ENCODE measurements at regions not wholly inside any gene's neighbourhood (a gene's known extent, or its start where the extent isn't known, plus 50 kb on each side); places are given as distances from the start of the nearest gene placed in this dataset.

DNA sequence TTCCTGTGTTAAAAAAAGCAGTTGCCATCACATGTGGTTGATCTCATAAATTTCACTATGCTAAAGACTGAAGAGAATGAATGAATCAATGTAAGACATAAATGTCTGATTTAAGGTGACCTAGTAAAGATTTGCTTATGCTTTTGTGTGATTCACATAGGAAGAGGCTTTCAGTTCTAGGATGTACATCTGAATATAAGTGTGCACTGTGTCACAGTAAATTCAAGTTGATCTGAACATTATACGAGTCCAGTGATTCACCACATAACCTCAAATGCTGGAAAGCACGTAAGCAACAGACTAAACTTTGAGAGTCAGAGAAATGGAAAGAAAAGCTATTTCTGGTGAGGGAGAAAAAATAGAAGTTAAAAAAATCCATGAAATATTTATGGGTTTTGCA lies 567.9 kb downstream of the EPHA5 start:
- no peak for DNase-seq

DNA sequence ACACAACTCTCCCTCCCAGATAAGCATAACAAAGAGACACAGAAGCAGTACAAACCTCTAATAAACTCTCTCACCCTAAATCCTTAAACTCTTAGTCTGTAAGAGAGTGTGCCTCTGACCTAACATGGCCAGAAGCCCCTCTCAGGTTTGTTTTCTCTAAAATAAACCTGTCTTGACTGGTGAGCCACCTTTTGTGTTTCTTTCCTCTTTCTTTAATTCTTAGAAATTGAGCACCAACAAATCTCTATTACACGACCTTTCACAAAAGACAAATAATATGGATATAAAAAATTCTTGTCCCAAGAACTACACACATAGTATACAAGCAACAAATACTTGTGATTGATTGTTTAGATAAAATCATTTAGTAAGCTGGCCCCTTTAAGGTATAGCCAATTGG lies 573.7 kb downstream of the EPHA5 start:
- DNase-seq, result no peak

- DNase-seq, result no peak
Measured at GRCh38 chr4:65089666-65090065, 580.6 kb downstream of the EPHA5 start.

- no peak for DNase-seq
Measured at GRCh38 chr4:65083076-65083475, 587.2 kb downstream of the EPHA5 start.

- no peak for DNase-seq
Measured at GRCh38 chr4:65071564-65071963, 598.7 kb downstream of the EPHA5 start.

GRCh38 chr4:65069177-65069576 lies 601.1 kb downstream of the EPHA5 start:
- DNase-seq, result no peak

DNA sequence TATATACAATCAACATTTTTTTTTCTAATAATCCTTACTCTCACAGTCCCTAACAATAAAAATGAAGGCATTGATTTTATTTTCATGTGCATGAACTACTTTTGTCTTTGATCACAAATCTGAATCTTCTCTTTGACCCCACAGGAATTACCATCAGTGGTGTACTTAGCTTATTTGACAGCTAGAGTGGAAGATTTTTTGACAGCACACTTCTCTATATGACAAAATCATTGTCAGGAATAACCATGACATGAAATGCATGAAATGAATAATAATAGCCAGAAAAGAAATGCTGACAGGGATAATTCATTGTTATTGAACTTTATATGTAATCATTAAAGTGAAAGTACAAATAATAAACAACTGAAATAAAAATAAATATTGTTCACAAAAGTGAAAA lies 604.2 kb downstream of the EPHA5 start:
- no peak for DNase-seq

DNA sequence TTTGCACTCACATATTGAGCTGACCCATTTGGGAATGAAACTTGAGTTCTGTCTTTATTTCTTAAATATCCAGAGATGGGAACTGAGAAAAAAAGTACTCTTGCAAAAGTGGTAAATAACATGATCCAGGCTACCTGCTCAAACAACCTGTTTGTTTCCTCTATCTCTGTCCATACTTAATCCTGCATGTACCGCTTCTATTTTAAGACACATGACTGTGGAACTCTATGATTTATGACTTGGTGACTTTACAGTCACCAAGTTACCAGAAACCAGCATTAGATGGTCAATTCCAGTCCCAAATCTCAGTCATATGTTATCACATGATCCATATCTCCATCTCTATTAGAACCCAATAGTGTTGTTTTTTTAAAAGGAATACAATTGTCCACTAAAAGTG lies 606.7 kb downstream of the EPHA5 start:
- DNase-seq, result no peak

- no peak for DNase-seq
Measured at GRCh38 chr4:65050786-65051185, 619.5 kb downstream of the EPHA5 start.

GRCh38 chr4:65046192-65047133 lies 623.8 kb downstream of the EPHA5 start:
- DNase-seq, result no peak

- no peak for DNase-seq
Measured at GRCh38 chr4:65033899-65034298, 624.6 kb upstream of the TECRL start.

GRCh38 chr4:65028592-65028991 lies 619.3 kb upstream of the TECRL start:
- no peak for DNase-seq

DNA sequence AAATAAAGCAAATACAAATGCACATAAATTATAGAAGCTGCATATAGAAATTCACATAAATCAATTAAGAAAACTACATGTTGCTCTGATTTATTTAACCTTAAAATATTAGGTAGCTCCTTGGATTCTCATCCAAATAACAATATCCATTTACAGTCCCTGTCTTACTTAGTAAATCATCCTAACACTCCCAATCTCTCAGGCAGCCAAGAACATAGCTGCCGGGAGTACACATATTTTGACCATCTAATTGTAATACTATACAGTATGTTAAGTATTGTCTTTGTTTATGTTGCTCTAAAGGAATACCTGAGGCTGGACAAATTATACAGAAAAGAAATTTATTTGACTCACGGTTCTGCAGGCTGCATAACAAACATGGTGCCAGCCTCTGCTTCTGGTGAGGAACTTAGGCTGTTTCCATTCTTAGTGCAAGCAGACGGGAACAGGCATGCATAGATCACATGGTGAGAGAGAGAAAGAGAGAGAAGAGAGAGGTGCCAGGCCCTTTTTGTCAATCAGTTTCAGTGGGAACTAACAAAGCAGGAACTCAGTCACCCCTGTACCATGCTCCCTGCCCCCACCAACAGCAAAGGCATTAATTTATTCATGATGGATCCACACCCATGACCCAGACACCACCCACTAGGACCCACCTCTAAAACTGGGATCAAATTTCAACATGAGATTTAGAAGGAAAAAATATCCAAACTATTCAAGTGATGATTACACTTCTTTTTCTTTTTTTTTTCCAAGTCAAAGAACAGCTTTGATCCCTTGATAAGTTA lies 614.8 kb upstream of the TECRL start:
- no peak for DNase-seq

- DNase-seq, result no peak
Measured at GRCh38 chr4:65023081-65023480, 613.8 kb upstream of the TECRL start.

DNA sequence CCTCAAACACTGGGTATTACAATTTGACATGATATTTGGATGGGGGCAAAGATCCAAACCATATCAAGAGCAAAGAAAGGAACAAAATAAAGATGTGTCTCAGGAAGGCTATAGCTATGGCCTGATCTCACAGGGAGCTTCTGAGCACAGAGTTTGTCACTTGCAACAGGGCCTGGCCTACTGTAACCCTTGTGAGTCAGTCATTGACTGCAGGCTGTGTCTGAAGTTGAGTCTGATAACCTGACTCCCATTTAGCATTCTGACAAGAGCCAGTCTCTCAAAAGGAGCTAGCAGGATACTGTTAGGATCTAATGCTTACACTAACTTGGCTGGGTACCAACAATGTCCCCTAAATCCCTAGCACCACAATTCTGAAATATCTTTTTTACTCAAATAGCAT lies 612.5 kb upstream of the TECRL start:
- DNase-seq, result no peak

DNA sequence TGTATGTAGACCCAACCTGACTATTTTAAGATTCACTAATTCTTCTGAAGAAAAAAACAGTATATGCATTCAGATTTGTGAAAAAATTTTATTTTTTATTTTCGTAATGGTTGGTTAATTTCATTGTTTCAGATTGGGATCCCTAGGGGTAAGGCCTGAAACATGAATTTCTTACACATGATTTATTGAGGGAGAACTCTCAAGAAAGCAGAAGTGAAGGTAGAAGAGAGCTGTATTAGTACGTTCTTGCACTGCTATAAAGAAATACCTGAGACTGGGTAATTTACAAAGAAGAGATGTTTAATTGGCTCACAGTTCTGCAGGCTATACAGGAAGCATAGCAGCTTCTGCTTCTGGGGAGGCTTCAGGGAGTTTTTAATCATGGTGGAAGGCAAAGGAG lies 611.9 kb upstream of the TECRL start:
- no peak for DNase-seq

DNA sequence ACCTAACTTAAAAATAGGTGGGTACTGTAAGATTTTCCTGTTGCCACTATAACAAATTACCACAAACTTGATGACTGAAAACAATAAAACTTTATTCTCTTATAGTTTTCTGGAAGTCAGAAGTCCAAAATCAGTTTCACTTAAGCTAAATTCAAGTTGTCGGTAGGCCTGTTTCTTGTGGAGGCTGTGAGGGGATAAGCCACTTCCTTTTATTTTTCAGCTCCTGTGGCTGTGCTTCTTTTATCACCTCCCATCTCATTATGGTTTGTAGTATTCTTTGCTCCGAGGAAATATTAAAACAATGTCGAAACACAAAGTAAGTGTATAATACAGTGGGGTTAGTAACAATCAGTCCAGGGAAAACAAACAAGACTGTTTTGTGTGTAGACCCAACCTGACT lies 610.5 kb upstream of the TECRL start:
- DNase-seq, result no peak

- no peak for DNase-seq
Measured at GRCh38 chr4:65018313-65018712, 609.1 kb upstream of the TECRL start.

- DNase-seq, result no peak
Measured at GRCh38 chr4:65014078-65014477, 604.8 kb upstream of the TECRL start.

- DNase-seq, result peak; percentile 35
Measured at GRCh38 chr4:65007841-65008439, 598.7 kb upstream of the TECRL start.

GRCh38 chr4:64975177-64975576 lies 565.9 kb upstream of the TECRL start:
- DNase-seq, result no peak

- no peak for DNase-seq
Measured at GRCh38 chr4:64969081-64969480, 559.8 kb upstream of the TECRL start.

GRCh38 chr4:64967286-64967685 lies 558.0 kb upstream of the TECRL start:
- DNase-seq, result no peak

GRCh38 chr4:64960516-64960915 lies 551.3 kb upstream of the TECRL start:
- no peak for DNase-seq
